GM23338 (cell line): ENCODE measurements at regions not wholly inside any gene's neighbourhood (a gene's known extent, or its start where the extent isn't known, plus 50 kb on each side); places are given as distances from the start of the nearest gene placed in this dataset.

Experiments
- ATAC-seq: fragments of 200-7000 bp; cut with Tn5 transposase; 3 replicates; pipeline ENCODE4 v1.9.1; 2020
- DNase-seq: peaks from one replicate; pipeline ENCODE4 v3.0.0-alpha.2; 2015; ENCODE audit warnings: low spot score
- H2AFZ ChIP-seq: fragments of 200-600 bp; sonication (generic); 2 replicates; pipeline ENCODE4 v1.8.0; 2016; ENCODE audit warnings: antibody characterized with exemption, mild to moderate bottlenecking, moderate library complexity
- H3F3A ChIP-seq: fragments of 200-600 bp; sonication (generic); replicated peaks from 2 replicates; pipeline ENCODE4 v1.8.0; 2017; ENCODE audit warnings: antibody characterized with exemption, mixed run types, low read depth
- H3K27ac ChIP-seq: fragments of 200-600 bp; sonication (generic); 2 replicates; pipeline ENCODE4 v1.6.1; 2016; ENCODE audit warnings: low read depth
- H3K27me3 ChIP-seq: fragments of 200-600 bp; sonication (generic); 2 replicates; pipeline ENCODE4 v1.8.0; 2016; ENCODE audit warnings: mild to moderate bottlenecking, mixed run types, moderate library complexity; ENCODE audit not compliant: insufficient read depth
- H3K36me3 ChIP-seq: fragments of 200-600 bp; sonication (generic); 2 replicates; pipeline ENCODE4 v1.8.0; 2016; ENCODE audit warnings: mild to moderate bottlenecking; ENCODE audit not compliant: insufficient read depth
- H3K4me1 ChIP-seq: fragments of 200-600 bp; sonication (generic); 2 replicates; pipeline ENCODE4 v1.8.0; 2016; ENCODE audit warnings: mild to moderate bottlenecking, moderate library complexity; ENCODE audit not compliant: insufficient read depth
- H3K4me2 ChIP-seq: fragments of 200-600 bp; sonication (generic); 2 replicates; pipeline ENCODE4 v1.7.1; 2017; ENCODE audit warnings: mixed run types
- H3K4me3 ChIP-seq: fragments of 200-600 bp; sonication (generic); 2 replicates; pipeline ENCODE4 v1.6.1; 2016; ENCODE audit warnings: mixed run types
- H3K79me2 ChIP-seq: fragments of 200-600 bp; sonication (generic); replicated peaks from 2 replicates; pipeline ENCODE4 v1.8.0; 2017; ENCODE audit warnings: mild to moderate bottlenecking; ENCODE audit not compliant: insufficient read depth
- H3K9me2 ChIP-seq: fragments of 200-600 bp; sonication (generic); 2 replicates; pipeline ENCODE4 v1.8.0; 2017; ENCODE audit not compliant: insufficient read depth
- H4K20me1 ChIP-seq: fragments of 200-600 bp; sonication (generic); replicated peaks from 2 replicates; pipeline ENCODE4 v1.8.0; 2017; ENCODE audit warnings: mild to moderate bottlenecking; ENCODE audit not compliant: insufficient read depth
- H3K27ac Mint-ChIP-seq: 2 replicates; pipeline ENCODE4 v1.8.0; 2020; ENCODE audit warnings: inconsistent platforms, mild to moderate bottlenecking, moderate library complexity, mixed read lengths
- H3K27me3 Mint-ChIP-seq: 3 replicates; pipeline ENCODE4 v1.8.0; 2022; ENCODE audit warnings: low read depth, mild to moderate bottlenecking, moderate library complexity, mixed read lengths, inconsistent platforms; ENCODE audit not compliant: insufficient read depth, poor library complexity
- H3K36me3 Mint-ChIP-seq: 3 replicates; pipeline ENCODE4 v1.8.0; 2021; ENCODE audit warnings: low read depth, mild to moderate bottlenecking, inconsistent platforms, moderate library complexity, mixed read lengths
- H3K4me1 Mint-ChIP-seq: 3 replicates; pipeline ENCODE4 v1.8.0; 2020; ENCODE audit warnings: mild to moderate bottlenecking, inconsistent platforms, mixed read lengths
- H3K4me3 Mint-ChIP-seq: 3 replicates; pipeline ENCODE4 v1.8.0; 2021; ENCODE audit warnings: moderate library complexity, mild to moderate bottlenecking, inconsistent platforms, mixed read lengths
- H3K9me3 Mint-ChIP-seq: 3 replicates; pipeline ENCODE4 v1.8.0; 2020; ENCODE audit warnings: moderate library complexity, mild to moderate bottlenecking, inconsistent platforms, mixed read lengths
- ETS1 ChIP-seq: IDR thresholded peaks from 2 replicates; pipeline ENCODE4 v1.6.1; 2016; ENCODE audit warnings: antibody characterized with exemption
- EZH2 ChIP-seq: fragments of 200-600 bp; sonication (generic); IDR thresholded peaks from one replicate; pipeline ENCODE4 v1.8.0; 2017; ENCODE audit warnings: antibody characterized with exemption, mild to moderate bottlenecking, low read depth; ENCODE audit not compliant: unreplicated experiment
- EZH2phosphoT487 ChIP-seq: fragments of 200-600 bp; sonication (generic); IDR thresholded peaks from one replicate; pipeline ENCODE4 v1.8.1; 2018; ENCODE audit warnings: antibody characterized with exemption; ENCODE audit not compliant: unreplicated experiment
- JUNB ChIP-seq: IDR thresholded peaks from one replicate; pipeline ENCODE4 v1.6.1; 2016; ENCODE audit warnings: antibody characterized with exemption; ENCODE audit not compliant: unreplicated experiment
- NANOG ChIP-seq: IDR thresholded peaks from 2 replicates; pipeline ENCODE4 v1.6.1; 2016; ENCODE audit warnings: antibody characterized with exemption, borderline replicate concordance
- POLR2AphosphoS5 ChIP-seq: IDR thresholded peaks from 2 replicates; pipeline ENCODE4 v1.6.1; 2016; ENCODE audit warnings: antibody characterized with exemption, low read depth
- STAT1 ChIP-seq: IDR thresholded peaks from one replicate; pipeline ENCODE4 v1.6.1; 2016; ENCODE audit warnings: antibody characterized with exemption; ENCODE audit not compliant: unreplicated experiment
- ZNF114 ChIP-seq: fragments of 250-450 bp; sonication (Bioruptor Pico); IDR thresholded peaks from 2 replicates; pipeline ENCODE4 v1.5.0; 2020; ENCODE audit warnings: mild to moderate bottlenecking, moderate library complexity
- ZNF331 ChIP-seq: fragments of 250-450 bp; sonication (Bioruptor Pico); IDR thresholded peaks from 2 replicates; pipeline ENCODE4 v1.5.0; 2020; ENCODE audit warnings: low read depth, mild to moderate bottlenecking, moderate library complexity
- ZNF462 ChIP-seq: fragments of 250-450 bp; sonication (Bioruptor Pico); IDR thresholded peaks from 2 replicates; pipeline ENCODE4 v1.5.0; 2020; ENCODE audit warnings: mild to moderate bottlenecking, moderate library complexity

- TF ChIP-seq ZNF462 (CRISPR knock-in tag) (no peak), NANOG (no peak), ZNF114 (no peak)
Observed at GRCh38 chr10:15426558-15426957, 55.5 kb upstream of the FAM171A1 start (continued).

GRCh38 chr10:15426115-15426514, 55.0 kb upstream of the FAM171A1 start:
- Histone ChIP-seq H3K4me1 (no peaks in the 10 kb centered on the region), H3K79me2 (no peaks in the 10 kb centered on the region), H2AFZ (no peak overlapping the region), H3F3A (no peaks in the 10 kb centered on the region), H3K27ac (no peak overlapping the region), H3K36me3 (no peaks in the 10 kb centered on the region), H3K9me2 (no peaks in the 10 kb centered on the region), H4K20me1 (no peaks in the 10 kb centered on the region), H3K4me2 (no peak overlapping the region), H3K27me3 (no peaks in the 10 kb centered on the region), H3K4me3 (no peak overlapping the region)
- no peaks in the 10 kb centered on the region for H3K36me3 Mint-ChIP-seq
- no peaks in the 10 kb centered on the region for H3K9me3 Mint-ChIP-seq
- H3K27ac Mint-ChIP-seq = no peak overlapping the region
- DNase-seq = no peak
- no peaks in the 10 kb centered on the region for H3K4me1 Mint-ChIP-seq
- H3K4me3 Mint-ChIP-seq = no peak overlapping the region
- H3K27me3 Mint-ChIP-seq = peaks cover 2% of the 10 kb centered on the region
- no peak; the same call in 1 of the 3 replicates for ATAC-seq
- TF ChIP-seq ZNF331 (CRISPR knock-in tag) (no peak), NANOG (no peak), ETS1 (no peak), EZH2 (no peak), JUNB (no peak), ZNF462 (CRISPR knock-in tag) (no peak), POLR2AphosphoS5 (no peak), STAT1 (no peak), EZH2phosphoT487 (no peak)
